GM10266 (cell line): ENCODE measurements at regions not wholly inside any gene's neighbourhood (a gene's known extent, or its start where the extent isn't known, plus 50 kb on each side); places are given as distances from the start of the nearest gene placed in this dataset.

ENCODE experiments used
- DNase-seq: peaks from one replicate; pipeline ENCODE4 v3.0.0; 2012; ENCODE audit errors: extremely low spot score
- TF ChIP-seq, protein P1 (sequence below): IDR thresholded peaks from 2 replicates; pipeline ENCODE4 v1.5.1; 2012; ENCODE audit warnings: mild to moderate bottlenecking, low read depth; ENCODE audit not compliant: control insufficient read depth, insufficient read depth; ENCODE audit errors: missing control alignments

DNA sequence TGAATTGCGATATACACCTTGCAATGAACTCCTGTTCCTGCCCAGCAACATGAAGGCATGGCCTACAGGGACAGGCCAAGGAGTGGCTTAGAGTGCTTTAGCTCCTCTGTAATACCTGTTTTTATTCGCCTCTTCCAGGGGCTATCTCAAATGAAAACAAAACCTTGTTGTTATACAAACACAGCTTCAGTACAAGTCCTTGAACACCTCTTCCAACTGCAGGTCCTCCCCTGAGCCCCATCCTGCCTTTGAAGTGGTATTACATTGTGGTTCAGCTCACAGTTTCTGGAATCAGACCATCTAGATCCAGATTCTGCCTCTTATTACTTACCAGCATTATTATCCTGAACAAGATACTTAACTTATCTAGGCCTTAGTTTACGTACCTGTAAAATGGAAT, 83.0 kb upstream of the HNRNPA3 start:
- TF ChIP-seq, protein P1, sequence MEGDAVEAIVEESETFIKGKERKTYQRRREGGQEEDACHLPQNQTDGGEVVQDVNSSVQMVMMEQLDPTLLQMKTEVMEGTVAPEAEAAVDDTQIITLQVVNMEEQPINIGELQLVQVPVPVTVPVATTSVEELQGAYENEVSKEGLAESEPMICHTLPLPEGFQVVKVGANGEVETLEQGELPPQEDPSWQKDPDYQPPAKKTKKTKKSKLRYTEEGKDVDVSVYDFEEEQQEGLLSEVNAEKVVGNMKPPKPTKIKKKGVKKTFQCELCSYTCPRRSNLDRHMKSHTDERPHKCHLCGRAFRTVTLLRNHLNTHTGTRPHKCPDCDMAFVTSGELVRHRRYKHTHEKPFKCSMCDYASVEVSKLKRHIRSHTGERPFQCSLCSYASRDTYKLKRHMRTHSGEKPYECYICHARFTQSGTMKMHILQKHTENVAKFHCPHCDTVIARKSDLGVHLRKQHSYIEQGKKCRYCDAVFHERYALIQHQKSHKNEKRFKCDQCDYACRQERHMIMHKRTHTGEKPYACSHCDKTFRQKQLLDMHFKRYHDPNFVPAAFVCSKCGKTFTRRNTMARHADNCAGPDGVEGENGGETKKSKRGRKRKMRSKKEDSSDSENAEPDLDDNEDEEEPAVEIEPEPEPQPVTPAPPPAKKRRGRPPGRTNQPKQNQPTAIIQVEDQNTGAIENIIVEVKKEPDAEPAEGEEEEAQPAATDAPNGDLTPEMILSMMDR = no peak
- no peak for DNase-seq

DNA sequence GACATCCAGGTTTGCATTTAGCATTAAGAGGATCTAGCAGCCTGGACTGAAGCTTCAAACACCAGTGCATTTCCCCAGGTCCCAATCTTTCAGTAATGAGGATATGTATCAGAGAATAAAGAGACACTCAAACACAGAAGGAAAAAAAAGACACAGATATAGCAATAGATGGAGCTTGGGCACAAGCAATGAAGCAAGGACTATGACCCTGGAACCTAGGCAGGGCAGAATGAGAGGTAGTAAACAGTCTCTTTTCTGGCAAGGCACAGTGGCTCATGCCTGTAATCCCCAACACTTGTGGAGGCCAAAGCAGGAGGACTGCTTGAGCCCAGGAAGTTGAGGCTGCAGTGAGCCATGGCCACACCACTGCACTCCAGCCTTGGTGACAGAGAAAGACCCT, 80.7 kb upstream of the HNRNPA3 start:
- TF ChIP-seq, protein P1 = no peak

DNA sequence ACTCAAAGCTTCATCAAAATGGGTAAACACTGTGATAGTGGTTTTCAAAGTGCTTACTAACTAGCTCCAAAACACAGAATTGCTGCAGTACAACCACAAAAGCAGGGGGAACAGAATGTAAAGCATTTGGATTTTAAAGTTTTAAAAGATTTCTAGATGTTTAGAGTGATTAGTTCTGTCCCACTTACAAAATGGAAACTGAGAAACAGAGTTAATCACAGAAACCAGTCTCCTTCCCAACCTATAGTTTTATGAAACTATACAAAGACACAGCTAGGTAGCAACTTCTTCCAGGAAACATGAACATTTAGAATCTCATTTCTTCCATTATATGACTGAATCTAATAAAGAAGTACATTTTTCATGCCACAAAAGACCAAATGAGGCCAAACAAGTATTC, 73.8 kb upstream of the HNRNPA3 start:
- TF ChIP-seq, protein P1 = no peak
- DNase-seq = no peak

More for the DNA sequence above, 80.7 kb upstream of the HNRNPA3 start:
- no peak for DNase-seq

DNA sequence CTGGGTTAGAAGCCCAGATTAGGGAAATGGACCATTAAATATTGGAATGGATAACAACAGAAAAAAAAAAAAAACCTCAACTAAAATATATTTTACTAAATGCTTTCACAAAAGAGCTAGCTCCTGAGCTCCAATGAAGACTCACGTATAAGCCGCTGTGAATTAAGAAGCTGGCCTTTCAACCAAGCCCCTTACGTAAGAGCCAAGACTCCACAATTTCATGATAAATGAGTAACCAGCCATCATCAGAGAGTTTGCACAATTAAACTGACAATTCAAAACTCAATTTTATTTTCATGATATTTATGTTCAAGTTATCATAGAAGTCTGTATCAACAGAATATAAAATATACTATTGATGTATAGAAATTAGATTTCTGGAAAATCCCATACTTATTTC, 70.7 kb upstream of the HNRNPA3 start:
- DNase-seq = no peak
- TF ChIP-seq, protein P1 = no peak

DNA sequence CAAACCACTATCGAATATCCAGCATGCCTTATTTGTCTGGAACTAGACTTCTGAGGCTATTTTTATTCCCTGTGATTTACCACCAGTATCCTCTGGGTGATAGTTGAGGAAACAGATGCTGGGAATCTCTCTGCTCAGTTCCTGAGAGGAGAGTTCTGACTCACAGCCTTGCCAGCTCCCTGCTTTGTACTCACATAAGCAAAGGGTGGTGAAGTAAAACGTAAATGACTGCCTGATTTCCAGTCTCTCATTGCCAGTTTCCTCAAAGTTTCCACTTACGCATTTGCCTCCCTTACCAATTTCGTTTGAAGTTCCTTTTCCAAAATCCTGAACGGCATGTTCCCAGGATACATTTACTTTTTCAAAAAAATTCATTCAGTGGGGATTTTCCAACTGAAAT, 69.2 kb upstream of the HNRNPA3 start:
- TF ChIP-seq, protein P1 = no peak

DNA sequence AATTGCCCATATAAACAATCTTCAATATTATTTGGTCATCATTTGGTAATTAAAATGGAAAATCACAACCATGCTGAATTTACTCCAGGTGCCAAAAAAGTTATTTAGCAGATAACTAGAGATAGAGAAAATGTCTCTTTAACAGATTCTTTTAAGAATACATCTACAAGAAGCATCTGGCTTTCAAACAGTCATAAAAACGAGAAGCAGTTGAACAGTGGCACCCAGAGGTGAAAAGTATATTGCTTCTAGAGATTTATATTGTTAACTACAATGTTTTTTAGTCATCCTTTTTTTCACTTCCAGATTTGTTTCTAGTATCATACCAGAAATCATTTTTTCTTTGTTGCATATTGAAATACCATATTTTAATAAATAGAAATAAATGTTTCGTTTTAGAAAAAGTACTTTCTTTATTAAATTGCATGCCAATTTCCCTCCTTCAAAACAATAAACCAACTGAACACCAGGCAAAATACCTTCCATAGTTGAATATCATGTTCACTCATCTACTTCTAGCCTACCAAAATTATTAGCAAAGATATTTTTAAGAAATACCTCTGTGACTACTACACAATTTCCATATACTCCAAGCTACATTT, 65.4 kb upstream of the HNRNPA3 start:
- TF ChIP-seq, protein P1 = peak; percentile 61
- DNase-seq = peak; percentile 43

More for the DNA sequence above, 69.2 kb upstream of the HNRNPA3 start:
- no peak for DNase-seq

DNA sequence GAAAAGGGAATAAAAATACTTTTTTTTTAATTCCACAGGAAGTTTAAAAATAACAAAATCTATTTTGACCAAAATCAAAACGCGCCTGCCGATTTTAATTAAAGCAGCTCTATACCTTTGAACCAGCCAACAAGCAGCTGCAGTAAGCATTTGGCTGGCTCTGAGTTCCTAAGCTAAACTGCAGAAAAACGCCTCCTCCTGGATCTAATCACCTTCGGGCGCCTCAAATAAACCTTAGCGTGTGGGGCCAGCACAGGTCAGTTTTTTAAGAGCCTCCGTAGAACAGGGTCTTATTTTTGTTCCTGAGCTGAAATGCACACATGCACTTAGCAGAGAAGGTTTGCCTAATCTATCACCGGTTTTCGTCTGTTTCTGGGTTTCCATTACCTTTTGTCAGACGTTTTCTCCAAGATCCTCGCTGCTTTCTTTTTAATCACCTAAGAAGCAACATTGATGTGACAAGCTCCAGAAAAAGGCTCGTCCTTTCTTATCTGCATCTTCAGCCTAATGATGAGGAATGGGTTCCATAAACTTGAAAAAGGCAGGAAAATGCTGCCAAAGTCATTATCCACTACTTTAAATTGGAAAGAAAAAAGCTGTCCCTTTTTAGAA, 64.7 kb upstream of the HNRNPA3 start:
- DNase-seq = no peak
- TF ChIP-seq, protein P1 = no peak
